Right lobe of liver (tissue), 4 donors: ENCODE measurements at regions not wholly inside any gene's neighbourhood (a gene's known extent, or its start where the extent isn't known, plus 50 kb on each side); places are given as distances from the start of the nearest gene placed in this dataset.
"Not testable (repeated sequence)": the region's sequence is repeated elsewhere in the genome, so short reads cannot be mapped to it uniquely, and the experiment has no call there.

ENCODE experiments used
- CTCF ChIP-seq, 4 donors: fragments of 200-600 bp in 3 of 4; fragments of 450-650 bp in 1 of 4; IDR thresholded peaks; one replicate each; pipeline versions ENCODE4 v1.5.1 to v1.8.0; 2016 to 2022; ENCODE audit warnings: antibody characterized with exemption in 4 of 4, mild to moderate bottlenecking in 2 of 4
- POLR2A ChIP-seq: fragments of 450-650 bp; IDR thresholded peaks from one replicate; pipeline ENCODE4 v1.6.1; 2017; ENCODE audit warnings: antibody characterized with exemption, mild to moderate bottlenecking
- donor health status: DM: no; HTN: no; CAD: no.
- donor health status: DM: no; HTN: no; CAD: no.
- donor health status: DM: no; HTN: yes; CAD: no.

GRCh38 chr2:111463956-111464355 lies 343.2 kb downstream of the BCL2L11 start:
- TF ChIP-seq POLR2A; CTCF (IDR thresholded peaks at IDR 0.05): not testable (repeated sequence)
